K562 (cell line): ENCODE measurements at regions not wholly inside any gene's neighbourhood (a gene's known extent, or its start where the extent isn't known, plus 50 kb on each side); places are given as distances from the start of the nearest gene placed in this dataset.

Experiments used
- ATAC-seq: fragments of 200-7000 bp; cut with Tn5 transposase; 3 replicates; pipeline ENCODE4 v1.9.1; 2020; ENCODE audit warnings: moderate library complexity
- BruUV-seq: library from RNA; stranded (reverse); fragments of 400-500 nt; replicated peaks from 2 replicates; lab custom pipeline; 2021; lab: Mats Ljungman, UMichigan
- CTCF ChIA-PET: fragments of 300-600 bp; formaldehyde crosslinking; extraction: SDS; loops from one replicate; lab custom pipeline; 2021; ENCODE audit warnings: low intra/inter-chr PET ratio; lab: Yijun Ruan, JAX
- POLR2A ChIA-PET: fragments of 300-600, 350-650 bp; sonication (Branson Sonifier 250); formaldehyde crosslinking; extraction: SDS; loops from one replicate; lab custom pipeline; 2021; ENCODE audit warnings: antibody characterized with exemption, inconsistent platforms; lab: Yijun Ruan, JAX
- DNase-seq, 4 experiments: peaks; one replicate each; pipeline versions ENCODE4 v3.0.0 to v3.0.0-alpha.2; 2011 to 2018; ENCODE audit warnings: low spot score in 3 of 4, mixed read lengths in 3 of 4; ENCODE audit errors: extremely low read depth in 1 of 4
- FAIRE-seq: peaks from 2 replicates; lab custom pipeline; 2011; peaks lifted over from hg19 to GRCh38; lab: Jason Lieb, UNC
- H2AFZ ChIP-seq: 2 replicates; pipeline ENCODE4 v1.6.0; 2011; ENCODE audit warnings: low read depth, low read length, control low read depth, inconsistent platforms
- H3K27ac ChIP-seq: fragments of 200-600 bp; 3 replicates; pipeline ENCODE4 v1.8.0; 2011; ENCODE audit warnings: low read depth, mild to moderate bottlenecking, control low read depth, inconsistent platforms, low read length, moderate library complexity, mixed read lengths; ENCODE audit errors: extremely low read depth
- H3K27me3 ChIP-seq, 2 experiments: fragments of 300-600 bp in 1 of 2; 2 replicates in 1 of 2; 3 replicates in 1 of 2; pipeline versions ENCODE4 v1.6.0 to v1.8.0; 2011; ENCODE audit warnings: inconsistent platforms in 2 of 2, low read length in 2 of 2, mild to moderate bottlenecking in 1 of 2, mixed read lengths in 1 of 2, moderate library complexity in 1 of 2; ENCODE audit not compliant: control insufficient read depth in 2 of 2, insufficient read depth in 2 of 2
- H3K36me3 ChIP-seq: fragments of 300-600 bp; 3 replicates; pipeline ENCODE4 v1.8.0; 2011; ENCODE audit warnings: mild to moderate bottlenecking, low read length, inconsistent platforms; ENCODE audit not compliant: control insufficient read depth, insufficient read depth
- H3K4me1 ChIP-seq, 2 experiments: fragments of 200-600 bp in 1 of 2; replicated peaks in 1 of 2; 2 replicates in 1 of 2; 3 replicates in 1 of 2; pipeline versions ENCODE4 v1.5.1 to v1.8.0; 2011; ENCODE audit warnings: inconsistent platforms in 2 of 2, low read length in 2 of 2, mild to moderate bottlenecking in 1 of 2, mixed read lengths in 1 of 2, moderate library complexity in 1 of 2; ENCODE audit not compliant: control insufficient read depth in 2 of 2, insufficient read depth in 2 of 2
- H3K4me2 ChIP-seq: 2 replicates; pipeline ENCODE4 v1.6.1; 2011; ENCODE audit warnings: low read length, control low read depth, inconsistent platforms, mixed read lengths; ENCODE audit not compliant: insufficient read depth
- H3K4me3 ChIP-seq: fragments of 200-600 bp; sonication (generic), shearing (Covaris generic); 2 replicates; pipeline ENCODE4 v1.5.1; 2016; ENCODE audit warnings: control low read depth, inconsistent platforms
- H3K79me2 ChIP-seq: fragments of 200-600 bp; 3 replicates; pipeline ENCODE4 v1.8.0; 2011; ENCODE audit warnings: low read length, inconsistent platforms; ENCODE audit not compliant: control insufficient read depth, insufficient read depth
- H3K9ac ChIP-seq, 2 experiments: 2 replicates each; pipeline versions ENCODE4 v1.6.0 to v1.6.1; 2011; ENCODE audit warnings: low read depth in 2 of 2, low read length in 2 of 2, control low read depth in 1 of 2, inconsistent platforms in 1 of 2, mild to moderate bottlenecking in 1 of 2, mixed read lengths in 1 of 2; ENCODE audit not compliant: insufficient read depth in 1 of 2
- H3K9me1 ChIP-seq: one replicate; pipeline ENCODE4 v1.6.0; 2011; ENCODE audit warnings: inconsistent platforms, mild to moderate bottlenecking, low read length, moderate library complexity; ENCODE audit not compliant: control insufficient read depth, insufficient read depth
- H3K9me3 ChIP-seq: replicated peaks from 2 replicates; pipeline ENCODE4 v1.5.1; 2011; ENCODE audit warnings: low read depth, low read length, inconsistent platforms; ENCODE audit not compliant: control insufficient read depth, insufficient read depth
- H4K20me1 ChIP-seq: replicated peaks from 2 replicates; pipeline ENCODE4 v1.6.1; 2011; ENCODE audit warnings: low read length, inconsistent platforms, mixed read lengths; ENCODE audit not compliant: control insufficient read depth, insufficient read depth
- ARID1B ChIP-seq: fragments of 450-650 bp; IDR thresholded peaks from 2 replicates; pipeline ENCODE4 v1.6.1; 2016; ENCODE audit warnings: antibody characterized with exemption, mild to moderate bottlenecking, inconsistent platforms
- BHLHE40 ChIP-seq: IDR thresholded peaks from 2 replicates; pipeline ENCODE4 v1.6.1; 2011; ENCODE audit warnings: low read length, improper control_type of control experiment
- CCNT2 ChIP-seq: IDR thresholded peaks from 2 replicates; pipeline ENCODE4 v1.6.1; 2011; ENCODE audit warnings: borderline replicate concordance, low read depth, mild to moderate bottlenecking, moderate library complexity, mixed read lengths, low read length; ENCODE audit not compliant: insufficient read length; ENCODE audit errors: extremely low read depth
- CTBP1 ChIP-seq: fragments of 450-650 bp; IDR thresholded peaks from 2 replicates; pipeline ENCODE4 v1.6.1; 2016; ENCODE audit warnings: borderline replicate concordance
- DMBX1 ChIP-seq: fragments of 250-450 bp; sonication (Bioruptor Pico); IDR thresholded peaks from 2 replicates; pipeline ENCODE4 v1.8.0; 2022; ENCODE audit warnings: inconsistent platforms, mild to moderate bottlenecking, moderate library complexity, borderline replicate concordance
- FOSL1 ChIP-seq: fragments of 200-800 bp; sonication (Bioruptor generic); conservative IDR thresholded peaks from 2 replicates; pipeline ENCODE4 v1.6.1; 2016; ENCODE audit warnings: missing genetic modification characterization, missing compliant biosample characterization
- KDM1A ChIP-seq, 2 experiments: fragments of 450-650 bp; IDR thresholded peaks; 2 replicates each; pipeline ENCODE4 v1.6.1; 2016; ENCODE audit warnings: mild to moderate bottlenecking in 2 of 2
- MYC ChIP-seq, 2 experiments: fragments of 250-450 bp in 1 of 2; sonication (Bioruptor Pico) in 1 of 2; IDR thresholded peaks; 2 replicates each; pipeline versions ENCODE4 v1.5.1 to v1.6.1; 2012 to 2021; ENCODE audit warnings: low read depth in 2 of 2, borderline replicate concordance in 1 of 2, improper control_type of control experiment in 1 of 2, low read length in 1 of 2, mild to moderate bottlenecking in 1 of 2, moderate library complexity in 1 of 2
- SOX6 ChIP-seq: fragments of 450-650 bp; IDR thresholded peaks from 2 replicates; pipeline ENCODE4 v1.6.1; 2014; ENCODE audit warnings: mild to moderate bottlenecking
- ZNF175 ChIP-seq: fragments of 200-800 bp; sonication (Bioruptor generic); IDR thresholded peaks from 2 replicates; pipeline ENCODE4 v1.6.1; 2016; ENCODE audit warnings: low read depth, mild to moderate bottlenecking, missing genetic modification characterization, missing compliant biosample characterization
- ZNF282 ChIP-seq: sonication (generic); formaldehyde crosslinking; IDR thresholded peaks from 2 replicates; pipeline ENCODE4 v1.8.1; 2023; ENCODE audit warnings: missing genetic modification reagents
- ZNF584 ChIP-seq: fragments of 200-800 bp; sonication (Bioruptor generic); IDR thresholded peaks from 2 replicates; pipeline ENCODE4 v1.6.1; 2016; ENCODE audit warnings: low read depth, mild to moderate bottlenecking, missing genetic modification characterization, missing compliant biosample characterization
- WGBS: fragments of 100-300 bp; shearing (Covaris generic); methylation state at CpG from one replicate; pipeline ENCODE4 v1.1.6; 2016; ENCODE audit warnings: low coverage, mixed read lengths; ENCODE audit not compliant: insufficient coverage; ENCODE audit errors: missing lambda C conversion rate; 5-methylcytosine and 5-hydroxymethylcytosine counted together
- in situ Hi-C: fragments of 300-500 bp; cut with MboI; formaldehyde crosslinking; loops from 4 replicates; pipeline ENCODE4 v1.15.0; 2018; ENCODE audit warnings: inconsistent platforms, mixed read lengths
- intact Hi-C: fragments of 100-400 bp; cut with micrococcal nuclease; formaldehyde crosslinking; loops from 2 replicates; pipeline ENCODE4 v1.14.2; 2022
- TF ChIP-seq, protein P1 (sequence below): fragments of 450-650 bp; IDR thresholded peaks from 2 replicates; pipeline ENCODE4 v1.7.1; 2018; ENCODE audit warnings: mild to moderate bottlenecking, low read depth; ENCODE audit not compliant: partially characterized antibody
- TF ChIP-seq, protein P2 (sequence below): fragments of 200-800 bp; sonication (Bioruptor generic); IDR thresholded peaks from 2 replicates; pipeline ENCODE4 v1.6.1; 2017; ENCODE audit warnings: missing genetic modification characterization, missing compliant biosample characterization

DNA sequence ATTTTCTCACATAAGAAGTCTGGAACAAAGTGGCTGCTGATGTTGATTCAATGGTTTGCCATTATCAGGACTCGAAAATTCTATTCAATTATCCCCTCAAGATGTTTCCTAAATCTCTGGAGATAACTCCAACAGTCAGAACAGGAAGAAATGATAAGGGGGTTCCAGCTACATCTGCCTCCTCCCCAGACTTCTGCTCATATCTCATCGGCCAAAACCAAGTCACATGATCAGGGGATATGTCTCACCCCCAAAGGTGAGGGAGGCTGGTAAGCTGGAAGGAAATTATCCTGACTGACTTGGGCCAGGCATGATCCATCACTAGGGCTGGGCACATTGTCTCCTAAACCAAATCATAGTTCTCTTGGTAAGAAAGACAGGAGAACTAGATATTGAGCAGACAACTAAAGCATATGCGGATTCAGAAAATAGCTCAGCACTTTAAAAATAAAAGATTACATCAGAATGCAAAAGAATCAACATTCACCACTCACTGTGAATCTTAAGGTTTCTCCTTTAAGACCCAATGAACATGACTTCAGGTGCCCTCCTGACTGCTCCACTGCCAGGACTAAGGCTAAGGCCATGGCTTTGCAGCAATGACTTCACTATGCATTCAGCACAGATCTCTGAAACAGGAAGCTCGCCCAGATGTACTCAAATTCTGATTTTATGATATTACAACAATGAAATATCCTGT, 306.3 kb downstream of the ENC1 start:
- DNase-seq (peak; percentile 42 to 78 (median 50)), FAIRE-seq (peak; percentile 72), ATAC-seq (peak; percentile 75)
- Histone ChIP-seq H3K36me3 (no peaks in the 10 kb centered on the region), H3K27ac (peak overlapping the region; percentile 39; the same call in 2 of the 3 replicates), H3K4me3 (no peak overlapping the region), H3K4me2 (peak overlapping the region; percentile 42; the same call in 1 of the 2 replicates), H3K79me2 (no peaks in the 10 kb centered on the region), H2AFZ (peak overlapping the region; percentile 28; the same call in 1 of the 2 replicates), H3K9me1 (peaks cover 4% of the 10 kb centered on the region), H3K9me3 (no peaks in the 10 kb centered on the region), H3K9ac (no peak overlapping the region), H4K20me1 (no peaks in the 10 kb centered on the region), H3K27me3 (no peaks in the 10 kb centered on the region), H3K4me1 (peaks cover 3 to 26% of the 10 kb centered on the region in 2 experiments; a peak in 4 of 5 replicates)
- CTCF ChIA-PET, result no interaction called here
- intact Hi-C loops (no loop called here), in situ Hi-C loops (no loop called here)
- no TSS peak for BruUV-seq
- 11% methylated on average over 4 of the region's 4 CpGs for WGBS
- POLR2A ChIA-PET, result interaction anchor here (0.6 to 1.0 kb wide), 2 partner anchors 27 to 669 kb away, joined by 3 read pairs; no protein-coding TSS in a partner anchor
- 0 out of 2 replicates have a peak, but pooled peaks have one; percentile 36 for TF ChIP-seq DMBX1 (CRISPR knock-in tag)
- TF ChIP-seq CTBP1, result peak; percentile 84
- peak; percentile 68 for TF ChIP-seq BHLHE40
- TF ChIP-seq CCNT2, result peak; percentile 44
- TF ChIP-seq MYC (IDR thresholded peaks at IDR 0.05; ENCODE audit: low read depth, low read length), result 0 out of 2 replicates have a peak, but pooled peaks have one; percentile 17
- TF ChIP-seq MYC (CRISPR knock-in tag; IDR thresholded peaks at IDR 0.05; ENCODE audit: borderline replicate concordance, low read depth), result no peak
- TF ChIP-seq, protein P1, sequence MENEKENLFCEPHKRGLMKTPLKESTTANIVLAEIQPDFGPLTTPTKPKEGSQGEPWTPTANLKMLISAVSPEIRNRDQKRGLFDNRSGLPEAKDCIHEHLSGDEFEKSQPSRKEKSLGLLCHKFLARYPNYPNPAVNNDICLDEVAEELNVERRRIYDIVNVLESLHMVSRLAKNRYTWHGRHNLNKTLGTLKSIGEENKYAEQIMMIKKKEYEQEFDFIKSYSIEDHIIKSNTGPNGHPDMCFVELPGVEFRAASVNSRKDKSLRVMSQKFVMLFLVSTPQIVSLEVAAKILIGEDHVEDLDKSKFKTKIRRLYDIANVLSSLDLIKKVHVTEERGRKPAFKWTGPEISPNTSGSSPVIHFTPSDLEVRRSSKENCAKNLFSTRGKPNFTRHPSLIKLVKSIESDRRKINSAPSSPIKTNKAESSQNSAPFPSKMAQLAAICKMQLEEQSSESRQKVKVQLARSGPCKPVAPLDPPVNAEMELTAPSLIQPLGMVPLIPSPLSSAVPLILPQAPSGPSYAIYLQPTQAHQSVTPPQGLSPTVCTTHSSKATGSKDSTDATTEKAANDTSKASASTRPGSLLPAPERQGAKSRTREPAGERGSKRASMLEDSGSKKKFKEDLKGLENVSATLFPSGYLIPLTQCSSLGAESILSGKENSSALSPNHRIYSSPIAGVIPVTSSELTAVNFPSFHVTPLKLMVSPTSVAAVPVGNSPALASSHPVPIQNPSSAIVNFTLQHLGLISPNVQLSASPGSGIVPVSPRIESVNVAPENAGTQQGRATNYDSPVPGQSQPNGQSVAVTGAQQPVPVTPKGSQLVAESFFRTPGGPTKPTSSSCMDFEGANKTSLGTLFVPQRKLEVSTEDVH, result peak; percentile 40
- peak; percentile 60 to 78 for TF ChIP-seq KDM1A (IDR thresholded peaks at IDR 0.05)
- TF ChIP-seq ZNF282 (CRISPR knock-in tag), result no peak
- TF ChIP-seq FOSL1 (tag), result peak; percentile 69
- TF ChIP-seq SOX6, result peak; percentile 94
- peak; percentile 68; the same call in 1 of the 2 replicates for TF ChIP-seq ZNF584
- TF ChIP-seq ARID1B, result peak; percentile 91
- peak; percentile 88; the same call in 1 of the 2 replicates for TF ChIP-seq ZNF175 (CRISPR knock-in tag)
- TF ChIP-seq, protein P2, sequence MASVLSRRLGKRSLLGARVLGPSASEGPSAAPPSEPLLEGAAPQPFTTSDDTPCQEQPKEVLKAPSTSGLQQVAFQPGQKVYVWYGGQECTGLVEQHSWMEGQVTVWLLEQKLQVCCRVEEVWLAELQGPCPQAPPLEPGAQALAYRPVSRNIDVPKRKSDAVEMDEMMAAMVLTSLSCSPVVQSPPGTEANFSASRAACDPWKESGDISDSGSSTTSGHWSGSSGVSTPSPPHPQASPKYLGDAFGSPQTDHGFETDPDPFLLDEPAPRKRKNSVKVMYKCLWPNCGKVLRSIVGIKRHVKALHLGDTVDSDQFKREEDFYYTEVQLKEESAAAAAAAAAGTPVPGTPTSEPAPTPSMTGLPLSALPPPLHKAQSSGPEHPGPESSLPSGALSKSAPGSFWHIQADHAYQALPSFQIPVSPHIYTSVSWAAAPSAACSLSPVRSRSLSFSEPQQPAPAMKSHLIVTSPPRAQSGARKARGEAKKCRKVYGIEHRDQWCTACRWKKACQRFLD (CRISPR knock-in tag), result 0 out of 2 replicates have a peak, but pooled peaks have one; percentile 52
